NB4 (cell line): ENCODE measurements at regions not wholly inside any gene's neighbourhood (a gene's known extent, or its start where the extent isn't known, plus 50 kb on each side); places are given as distances from the start of the nearest gene placed in this dataset.
"Not testable (repeated sequence)": the region's sequence is repeated elsewhere in the genome, so short reads cannot be mapped to it uniquely, and the experiment has no call there.

Experiments used
- DNase-seq: peaks from one replicate; pipeline ENCODE4 v3.0.0; 2010; ENCODE audit warnings: low read depth
- H3K4me3 ChIP-seq: one replicate; pipeline ENCODE4 v1.5.1; 2011; ENCODE audit warnings: mild to moderate bottlenecking, low read depth, low read length, moderate library complexity
- CTCF ChIP-seq: IDR thresholded peaks from one replicate; pipeline ENCODE4 v1.5.1; 2012; ENCODE audit warnings: low read depth, low read length
- MYC ChIP-seq: IDR thresholded peaks from 2 replicates; pipeline ENCODE4 v1.6.1; 2011; ENCODE audit warnings: low read depth, low read length
- POLR2A ChIP-seq: IDR thresholded peaks from 2 replicates; pipeline ENCODE4 v1.6.1; 2011; ENCODE audit warnings: mild to moderate bottlenecking; ENCODE audit not compliant: insufficient read length; ENCODE audit errors: extremely low read depth
- TF ChIP-seq, protein P1 (sequence below): IDR thresholded peaks from 2 replicates; pipeline ENCODE4 v1.6.1; 2011; ENCODE audit warnings: low read depth, low read length

DNA sequence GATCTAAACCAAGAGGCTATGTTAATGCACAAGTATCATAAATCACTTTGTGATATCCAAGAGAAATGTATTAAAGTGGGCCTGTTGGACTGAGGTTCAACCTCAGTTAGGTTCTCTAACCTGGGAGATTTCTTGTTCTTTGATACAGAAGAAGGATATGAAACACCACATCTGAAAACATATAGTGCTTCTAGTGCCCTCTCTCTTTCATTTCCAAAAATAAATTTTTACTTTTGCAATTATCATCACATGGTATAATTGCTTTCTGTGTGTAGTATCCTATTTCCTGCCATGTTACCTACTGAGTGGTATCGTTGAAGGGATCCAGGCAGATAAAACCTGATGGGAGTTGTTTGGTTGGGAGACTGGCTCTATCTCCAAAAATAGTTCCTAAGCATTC is 264.9 kb downstream of the CCER1 start:
- DNase-seq = no peak
- no peak overlapping the region for H3K4me3 ChIP-seq
- TF ChIP-seq POLR2A (no peak), CTCF (no peak)

DNA sequence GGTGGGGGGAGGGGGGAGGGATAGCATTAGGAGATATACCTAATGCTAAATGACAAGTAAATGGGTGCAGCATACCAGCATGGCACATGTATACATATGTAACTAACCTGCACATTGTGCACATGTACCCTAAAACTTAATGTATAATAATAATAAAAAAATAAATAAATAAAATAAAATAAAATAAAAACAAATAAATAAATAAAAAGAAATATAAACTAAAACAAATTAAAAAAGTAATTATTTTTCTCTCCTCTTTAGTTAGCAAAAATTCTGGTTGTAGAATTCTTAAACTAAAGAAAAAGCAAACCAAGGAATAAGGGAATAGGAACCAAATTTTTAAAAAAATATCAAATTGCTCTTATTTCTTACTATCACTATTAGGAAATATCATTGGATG is 267.3 kb downstream of the CCER1 start:
- not testable (repeated sequence) for DNase-seq, H3K4me3 ChIP-seq

GRCh38 chr12:90683871-90684270 is 271.1 kb downstream of the CCER1 start:
- TF ChIP-seq POLR2A (no peak), CTCF (no peak), MYC (no peak)
- TF ChIP-seq, protein P1, sequence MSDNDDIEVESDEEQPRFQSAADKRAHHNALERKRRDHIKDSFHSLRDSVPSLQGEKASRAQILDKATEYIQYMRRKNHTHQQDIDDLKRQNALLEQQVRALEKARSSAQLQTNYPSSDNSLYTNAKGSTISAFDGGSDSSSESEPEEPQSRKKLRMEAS = no peak
- peak; percentile 57 for DNase-seq
- no peak overlapping the region for H3K4me3 ChIP-seq

GRCh38 chr12:90682398-90682797 is 272.6 kb downstream of the CCER1 start:
- TF ChIP-seq MYC (no peak), CTCF (no peak)
- H3K4me3 ChIP-seq = no peak overlapping the region
- DNase-seq = no peak

DNA sequence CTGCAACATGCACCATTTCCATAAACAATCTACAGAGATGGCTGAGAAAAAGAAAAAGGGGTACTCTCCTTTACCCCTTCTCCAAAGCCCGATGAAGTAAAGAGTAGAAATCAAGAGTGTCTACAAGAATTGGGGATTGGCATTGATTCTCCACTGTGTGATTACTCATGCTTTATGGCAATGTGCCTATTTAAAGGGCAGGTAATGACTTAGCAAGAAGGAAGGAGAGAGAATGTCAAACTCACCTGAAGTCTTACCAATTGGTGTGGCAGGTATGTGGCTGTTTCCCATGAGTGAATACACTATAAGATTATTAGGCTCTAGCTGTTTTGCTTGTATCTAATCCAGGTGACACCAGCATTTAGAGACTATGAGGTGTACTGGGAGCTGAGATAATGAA is 275.3 kb downstream of the CCER1 start:
- TF ChIP-seq POLR2A = no peak
- no peak for TF ChIP-seq MYC
- TF ChIP-seq, protein P1 = no peak
- no peak for TF ChIP-seq CTCF
- no peak for DNase-seq
- H3K4me3 ChIP-seq = no peak overlapping the region

GRCh38 chr12:90677552-90677951 is 277.4 kb downstream of the CCER1 start:
- TF ChIP-seq, protein P1 = no peak
- TF ChIP-seq CTCF (no peak), MYC (no peak), POLR2A (no peak)
- DNase-seq = no peak
- no peak overlapping the region for H3K4me3 ChIP-seq

DNA sequence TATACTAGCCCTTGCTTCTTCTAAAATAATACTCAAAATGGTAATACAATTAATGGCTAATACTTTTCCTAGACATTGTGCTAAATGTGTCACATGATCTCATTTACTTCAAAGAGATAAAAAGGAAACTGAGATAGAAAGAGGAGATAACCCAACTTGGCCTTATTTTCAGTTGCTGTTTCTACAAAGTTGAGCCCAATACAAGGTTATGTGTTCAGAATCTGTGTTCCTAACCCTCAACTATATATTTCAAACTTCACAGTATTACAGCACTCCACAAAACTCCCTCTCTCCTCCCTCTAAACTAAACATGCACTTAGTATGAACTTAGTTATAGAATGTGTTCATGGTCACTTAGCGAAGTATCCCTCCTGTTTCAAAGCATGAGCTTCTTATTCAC is 277.9 kb downstream of the CCER1 start:
- no peak overlapping the region for H3K4me3 ChIP-seq
- TF ChIP-seq MYC = no peak
- no peak for TF ChIP-seq CTCF
- TF ChIP-seq, protein P1 = no peak
- TF ChIP-seq POLR2A = no peak
- DNase-seq = no peak
